K562 (cell line): ENCODE measurements at regions not wholly inside any gene's neighbourhood (a gene's known extent, or its start where the extent isn't known, plus 50 kb on each side); places are given as distances from the start of the nearest gene placed in this dataset.

ENCODE experiments used
- ATAC-seq: fragments of 200-7000 bp; cut with Tn5 transposase; 3 replicates; pipeline ENCODE4 v1.9.1; 2020; ENCODE audit warnings: moderate library complexity
- BruUV-seq: library from RNA; stranded (reverse); fragments of 400-500 nt; replicated peaks from 2 replicates; lab custom pipeline; 2021; lab: Mats Ljungman, UMichigan
- CTCF ChIA-PET: fragments of 300-600 bp; formaldehyde crosslinking; extraction: SDS; loops from one replicate; lab custom pipeline; 2021; ENCODE audit warnings: low intra/inter-chr PET ratio; lab: Yijun Ruan, JAX
- POLR2A ChIA-PET: fragments of 300-600, 350-650 bp; sonication (Branson Sonifier 250); formaldehyde crosslinking; extraction: SDS; loops from one replicate; lab custom pipeline; 2021; ENCODE audit warnings: antibody characterized with exemption, inconsistent platforms; lab: Yijun Ruan, JAX
- DNase-seq, 4 experiments: peaks; one replicate each; pipeline versions ENCODE4 v3.0.0 to v3.0.0-alpha.2; 2011 to 2018; ENCODE audit warnings: low spot score in 3 of 4, mixed read lengths in 3 of 4; ENCODE audit errors: extremely low read depth in 1 of 4
- FAIRE-seq: peaks from 2 replicates; lab custom pipeline; 2011; peaks lifted over from hg19 to GRCh38; lab: Jason Lieb, UNC
- H2AFZ ChIP-seq: 2 replicates; pipeline ENCODE4 v1.6.0; 2011; ENCODE audit warnings: low read depth, low read length, control low read depth, inconsistent platforms
- H3K27ac ChIP-seq: fragments of 200-600 bp; 3 replicates; pipeline ENCODE4 v1.8.0; 2011; ENCODE audit warnings: low read depth, mild to moderate bottlenecking, control low read depth, inconsistent platforms, low read length, moderate library complexity, mixed read lengths; ENCODE audit errors: extremely low read depth
- H3K27me3 ChIP-seq, 2 experiments: fragments of 300-600 bp in 1 of 2; 2 replicates in 1 of 2; 3 replicates in 1 of 2; pipeline versions ENCODE4 v1.6.0 to v1.8.0; 2011; ENCODE audit warnings: inconsistent platforms in 2 of 2, low read length in 2 of 2, mild to moderate bottlenecking in 1 of 2, mixed read lengths in 1 of 2, moderate library complexity in 1 of 2; ENCODE audit not compliant: control insufficient read depth in 2 of 2, insufficient read depth in 2 of 2
- H3K36me3 ChIP-seq: fragments of 300-600 bp; 3 replicates; pipeline ENCODE4 v1.8.0; 2011; ENCODE audit warnings: mild to moderate bottlenecking, low read length, inconsistent platforms; ENCODE audit not compliant: control insufficient read depth, insufficient read depth
- H3K4me1 ChIP-seq, 2 experiments: fragments of 200-600 bp in 1 of 2; replicated peaks in 1 of 2; 2 replicates in 1 of 2; 3 replicates in 1 of 2; pipeline versions ENCODE4 v1.5.1 to v1.8.0; 2011; ENCODE audit warnings: inconsistent platforms in 2 of 2, low read length in 2 of 2, mild to moderate bottlenecking in 1 of 2, mixed read lengths in 1 of 2, moderate library complexity in 1 of 2; ENCODE audit not compliant: control insufficient read depth in 2 of 2, insufficient read depth in 2 of 2
- H3K4me2 ChIP-seq: 2 replicates; pipeline ENCODE4 v1.6.1; 2011; ENCODE audit warnings: low read length, control low read depth, inconsistent platforms, mixed read lengths; ENCODE audit not compliant: insufficient read depth
- H3K4me3 ChIP-seq: fragments of 200-600 bp; sonication (generic), shearing (Covaris generic); 2 replicates; pipeline ENCODE4 v1.5.1; 2016; ENCODE audit warnings: control low read depth, inconsistent platforms
- H3K79me2 ChIP-seq: fragments of 200-600 bp; 3 replicates; pipeline ENCODE4 v1.8.0; 2011; ENCODE audit warnings: low read length, inconsistent platforms; ENCODE audit not compliant: control insufficient read depth, insufficient read depth
- H3K9ac ChIP-seq, 2 experiments: 2 replicates each; pipeline versions ENCODE4 v1.6.0 to v1.6.1; 2011; ENCODE audit warnings: low read depth in 2 of 2, low read length in 2 of 2, control low read depth in 1 of 2, inconsistent platforms in 1 of 2, mild to moderate bottlenecking in 1 of 2, mixed read lengths in 1 of 2; ENCODE audit not compliant: insufficient read depth in 1 of 2
- H3K9me1 ChIP-seq: one replicate; pipeline ENCODE4 v1.6.0; 2011; ENCODE audit warnings: inconsistent platforms, mild to moderate bottlenecking, low read length, moderate library complexity; ENCODE audit not compliant: control insufficient read depth, insufficient read depth
- H3K9me3 ChIP-seq: replicated peaks from 2 replicates; pipeline ENCODE4 v1.5.1; 2011; ENCODE audit warnings: low read depth, low read length, inconsistent platforms; ENCODE audit not compliant: control insufficient read depth, insufficient read depth
- H4K20me1 ChIP-seq: replicated peaks from 2 replicates; pipeline ENCODE4 v1.6.1; 2011; ENCODE audit warnings: low read length, inconsistent platforms, mixed read lengths; ENCODE audit not compliant: control insufficient read depth, insufficient read depth
- BRF2 ChIP-seq: IDR thresholded peaks from 3 replicates; pipeline ENCODE4 v1.6.1; 2011; ENCODE audit warnings: borderline replicate concordance, mild to moderate bottlenecking; ENCODE audit not compliant: insufficient read length, insufficient read depth
- RAD21 ChIP-seq, 2 experiments: fragments of 250-450 bp in 1 of 2; fragments of 450-650 bp in 1 of 2; sonication (Bioruptor Pico) in 1 of 2; formaldehyde crosslinking in 1 of 2; IDR thresholded peaks in 1 of 2; conservative IDR thresholded peaks in 1 of 2; 2 replicates each; pipeline versions ENCODE4 v1.4.0 to v1.8.0; 2020 to 2022; ENCODE audit warnings: mild to moderate bottlenecking in 2 of 2, moderate library complexity in 1 of 2
- SNRNP70 ChIP-seq: fragments of 200-400 bp; formaldehyde crosslinking; optimal IDR thresholded peaks from 2 replicates; pipeline ENCODE3; 2017; ENCODE audit warnings: low read depth, low read length
- WGBS: fragments of 100-300 bp; shearing (Covaris generic); methylation state at CpG from one replicate; pipeline ENCODE4 v1.1.6; 2016; ENCODE audit warnings: low coverage, mixed read lengths; ENCODE audit not compliant: insufficient coverage; ENCODE audit errors: missing lambda C conversion rate; 5-methylcytosine and 5-hydroxymethylcytosine counted together
- in situ Hi-C: fragments of 300-500 bp; cut with MboI; formaldehyde crosslinking; loops from 4 replicates; pipeline ENCODE4 v1.15.0; 2018; ENCODE audit warnings: inconsistent platforms, mixed read lengths
- intact Hi-C: fragments of 100-400 bp; cut with micrococcal nuclease; formaldehyde crosslinking; loops from 2 replicates; pipeline ENCODE4 v1.14.2; 2022
- TF ChIP-seq, protein P1 (sequence below): fragments of 450-650 bp; IDR thresholded peaks from 2 replicates; pipeline ENCODE4 v1.6.1; 2016
- TF ChIP-seq, protein P2 (sequence below): fragments of 450-650 bp; formaldehyde crosslinking; IDR thresholded peaks from 2 replicates; pipeline ENCODE4 v1.4.0; 2020; ENCODE audit warnings: mild to moderate bottlenecking, moderate library complexity
- TF ChIP-seq, protein P3 (sequence below): fragments of 450-650 bp; formaldehyde crosslinking; IDR thresholded peaks from 2 replicates; pipeline ENCODE4 v1.4.0; 2020; ENCODE audit warnings: mild to moderate bottlenecking, mixed read lengths

- TF ChIP-seq RAD21 (CRISPR knock-in tag; conservative IDR thresholded peaks at IDR 0.05 in 1 of 2, IDR thresholded peaks at IDR 0.05 in 1 of 2) (peak; percentile 35 to 56), SNRNP70 (no peak)
- TF ChIP-seq, protein P1, sequence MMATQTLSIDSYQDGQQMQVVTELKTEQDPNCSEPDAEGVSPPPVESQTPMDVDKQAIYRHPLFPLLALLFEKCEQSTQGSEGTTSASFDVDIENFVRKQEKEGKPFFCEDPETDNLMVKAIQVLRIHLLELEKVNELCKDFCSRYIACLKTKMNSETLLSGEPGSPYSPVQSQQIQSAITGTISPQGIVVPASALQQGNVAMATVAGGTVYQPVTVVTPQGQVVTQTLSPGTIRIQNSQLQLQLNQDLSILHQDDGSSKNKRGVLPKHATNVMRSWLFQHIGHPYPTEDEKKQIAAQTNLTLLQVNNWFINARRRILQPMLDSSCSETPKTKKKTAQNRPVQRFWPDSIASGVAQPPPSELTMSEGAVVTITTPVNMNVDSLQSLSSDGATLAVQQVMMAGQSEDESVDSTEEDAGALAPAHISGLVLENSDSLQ = peak; percentile 54
- TF ChIP-seq, protein P2, sequence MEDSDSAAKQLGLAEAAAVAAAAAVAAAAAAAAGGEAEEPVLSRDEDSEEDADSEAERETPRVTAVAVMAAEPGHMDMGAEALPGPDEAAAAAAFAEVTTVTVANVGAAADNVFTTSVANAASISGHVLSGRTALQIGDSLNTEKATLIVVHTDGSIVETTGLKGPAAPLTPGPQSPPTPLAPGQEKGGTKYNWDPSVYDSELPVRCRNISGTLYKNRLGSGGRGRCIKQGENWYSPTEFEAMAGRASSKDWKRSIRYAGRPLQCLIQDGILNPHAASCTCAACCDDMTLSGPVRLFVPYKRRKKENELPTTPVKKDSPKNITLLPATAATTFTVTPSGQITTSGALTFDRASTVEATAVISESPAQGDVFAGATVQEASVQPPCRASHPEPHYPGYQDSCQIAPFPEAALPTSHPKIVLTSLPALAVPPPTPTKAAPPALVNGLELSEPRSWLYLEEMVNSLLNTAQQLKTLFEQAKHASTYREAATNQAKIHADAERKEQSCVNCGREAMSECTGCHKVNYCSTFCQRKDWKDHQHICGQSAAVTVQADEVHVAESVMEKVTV (CRISPR knock-in tag) = peak; percentile 14; the same call in 1 of the 2 replicates
These were observed 666.4 kb upstream of the ZEB2 start (continued) for GRCh38 chr2:145186303-145186702.

GRCh38 chr2:145185696-145186095, 665.8 kb upstream of the ZEB2 start:
- FAIRE-seq (no peak), ATAC-seq (no peak), DNase-seq (no peak)
- no peak overlapping the region for H3K4me3 ChIP-seq
- WGBS = 73% methylated on average over 3 of the region's 3 CpGs
- no peaks in the 10 kb centered on the region for H4K20me1 ChIP-seq
- CTCF ChIA-PET = interaction anchor here (0.7 kb wide), 1 partner anchor 1444 kb away, joined by 3 read pairs; no protein-coding TSS in a partner anchor
- 0 out of 5 replicates have a peak, but pooled peaks cover 0 to 4% of the 10 kb centered on the region in 2 experiments for H3K4me1 ChIP-seq
- no peaks in the 10 kb centered on the region for H3K9me3 ChIP-seq
- H3K27ac ChIP-seq = no peak overlapping the region
- no peaks in the 10 kb centered on the region for H3K9me1 ChIP-seq
- no peaks in the 10 kb centered on the region for H3K36me3 ChIP-seq
- intact Hi-C loops = no loop called here
- H3K79me2 ChIP-seq = no peaks in the 10 kb centered on the region
- no peak overlapping the region for H3K9ac ChIP-seq
- in situ Hi-C loops = no loop called here
- peak overlapping the region; percentile 9; the same call in 1 of the 2 replicates for H3K4me2 ChIP-seq
- H2AFZ ChIP-seq = 0 out of 2 replicates have a peak overlapping the region, but pooled peaks have one; percentile 58
- POLR2A ChIA-PET = no interaction called here
- TF ChIP-seq BRF2 = no peak
- TF ChIP-seq, protein P3, sequence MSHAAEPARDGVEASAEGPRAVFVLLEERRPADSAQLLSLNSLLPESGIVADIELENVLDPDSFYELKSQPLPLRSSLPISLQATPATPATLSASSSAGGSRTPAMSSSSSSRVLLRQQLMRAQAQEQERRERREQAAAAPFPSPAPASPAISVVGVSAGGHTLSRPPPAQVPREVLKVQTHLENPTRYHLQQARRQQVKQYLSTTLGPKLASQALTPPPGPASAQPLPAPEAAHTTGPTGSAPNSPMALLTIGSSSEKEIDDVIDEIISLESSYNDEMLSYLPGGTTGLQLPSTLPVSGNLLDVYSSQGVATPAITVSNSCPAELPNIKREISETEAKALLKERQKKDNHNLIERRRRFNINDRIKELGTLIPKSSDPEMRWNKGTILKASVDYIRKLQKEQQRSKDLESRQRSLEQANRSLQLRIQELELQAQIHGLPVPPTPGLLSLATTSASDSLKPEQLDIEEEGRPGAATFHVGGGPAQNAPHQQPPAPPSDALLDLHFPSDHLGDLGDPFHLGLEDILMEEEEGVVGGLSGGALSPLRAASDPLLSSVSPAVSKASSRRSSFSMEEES = peak; percentile 38; the same call in 1 of the 2 replicates
- BruUV-seq = no TSS peak
- H3K27me3 ChIP-seq = no peaks in the 10 kb centered on the region
